Common myeloid progenitor, CD34-positive (primary cell): ENCODE measurements at regions not wholly inside any gene's neighbourhood (a gene's known extent, or its start where the extent isn't known, plus 50 kb on each side); places are given as distances from the start of the nearest gene placed in this dataset.

Experiments used
- CTCF ChIA-PET: fragments of 350-600 bp; sonication (Branson Sonifier 250); formaldehyde crosslinking; loops from one replicate; lab custom pipeline; 2021; ENCODE audit warnings: antibody characterized with exemption; lab: Charles Lee
- POLR2A ChIA-PET: fragments of 350-600 bp; sonication (Branson Sonifier 250); formaldehyde crosslinking; loops from one replicate; lab custom pipeline; 2021; ENCODE audit warnings: antibody characterized with exemption; lab: Charles Lee
- DNase-seq, 3 donors: peaks; one replicate each; pipeline versions ENCODE4 v3.0.0 to v3.0.0-alpha.2; 2013
- H3K27ac ChIP-seq, 2 experiments: 1 replicate in 1 of 2; 2 replicates in 1 of 2; pipeline ENCODE4 v1.7.0; 2013; ENCODE audit warnings: inconsistent platforms in 2 of 2, low read length in 2 of 2, mild to moderate bottlenecking in 2 of 2, low read depth in 1 of 2, moderate library complexity in 1 of 2; ENCODE audit not compliant: severe bottlenecking in 2 of 2, insufficient read depth in 1 of 2, poor library complexity in 1 of 2
- H3K27me3 ChIP-seq, 5 experiments: replicated peaks in 2 of 5; 1 replicate in 3 of 5; 2 replicates in 2 of 5; pipeline versions ENCODE4 v1.6.1 to v1.7.0; 2013; ENCODE audit warnings: low read length in 4 of 5, mild to moderate bottlenecking in 2 of 5, moderate library complexity in 2 of 5, inconsistent platforms in 1 of 5; ENCODE audit not compliant: insufficient read depth in 5 of 5, control insufficient read depth in 4 of 5
- H3K36me3 ChIP-seq, 4 experiments: 1 replicate in 2 of 4; 2 replicates in 2 of 4; pipeline versions ENCODE4 v1.6.1 to v1.7.0; 2013; ENCODE audit warnings: low read length in 3 of 4, control low read depth in 1 of 4, mild to moderate bottlenecking in 1 of 4; ENCODE audit not compliant: control insufficient read depth in 4 of 4, insufficient read depth in 4 of 4
- H3K4me1 ChIP-seq, 4 experiments: 1 replicate in 3 of 4; 2 replicates in 1 of 4; pipeline versions ENCODE4 v1.6.1 to v1.7.1; 2013; ENCODE audit warnings: low read length in 3 of 4, mild to moderate bottlenecking in 3 of 4, control low read depth in 1 of 4, inconsistent platforms in 1 of 4, moderate library complexity in 1 of 4; ENCODE audit not compliant: control insufficient read depth in 4 of 4, insufficient read depth in 4 of 4; ENCODE audit errors: control extremely low read depth in 1 of 4
- H3K4me3 ChIP-seq, 7 experiments: 1 replicate in 4 of 7; 2 replicates in 3 of 7; pipeline versions ENCODE4 v1.5.1 to v1.7.0; 2013; ENCODE audit warnings: mild to moderate bottlenecking in 7 of 7, low read length in 6 of 7, moderate library complexity in 6 of 7, inconsistent platforms in 2 of 7, low read depth in 2 of 7, control low read depth in 1 of 7; ENCODE audit not compliant: insufficient read depth in 4 of 7, control insufficient read depth in 1 of 7; ENCODE audit errors: extremely low read depth in 1 of 7
- H3K9me3 ChIP-seq, 5 experiments: 1 replicate in 4 of 5; 2 replicates in 1 of 5; pipeline versions ENCODE4 v1.6.1 to v1.7.1; 2013; ENCODE audit warnings: low read length in 4 of 5, mild to moderate bottlenecking in 2 of 5, inconsistent platforms in 1 of 5, low read depth in 1 of 5, moderate library complexity in 1 of 5; ENCODE audit not compliant: control insufficient read depth in 4 of 5, insufficient read depth in 2 of 5; ENCODE audit errors: control extremely low read depth in 1 of 5
- WGBS: methylation state at CpG from one replicate; pipeline ENCODE4 v1.1.5; 2013; ENCODE audit not compliant: insufficient coverage; 5-methylcytosine and 5-hydroxymethylcytosine counted together

GRCh38 chr6:40807484-40807883 is 220.3 kb upstream of the LRFN2 start:
- Histone ChIP-seq H3K4me3 (no peak overlapping the region), H3K27me3 (no peaks in the 10 kb centered on the region), H3K36me3 (no peaks in the 10 kb centered on the region), H3K27ac (no peak overlapping the region), H3K4me1 (no peaks in the 10 kb centered on the region), H3K9me3 (no peaks in the 10 kb centered on the region)
- ChIA-PET POLR2A (no interaction called here), CTCF (no interaction called here)
- no peak for DNase-seq
- WGBS = 93% methylated on average over 3 of the region's 5 CpGs

DNA sequence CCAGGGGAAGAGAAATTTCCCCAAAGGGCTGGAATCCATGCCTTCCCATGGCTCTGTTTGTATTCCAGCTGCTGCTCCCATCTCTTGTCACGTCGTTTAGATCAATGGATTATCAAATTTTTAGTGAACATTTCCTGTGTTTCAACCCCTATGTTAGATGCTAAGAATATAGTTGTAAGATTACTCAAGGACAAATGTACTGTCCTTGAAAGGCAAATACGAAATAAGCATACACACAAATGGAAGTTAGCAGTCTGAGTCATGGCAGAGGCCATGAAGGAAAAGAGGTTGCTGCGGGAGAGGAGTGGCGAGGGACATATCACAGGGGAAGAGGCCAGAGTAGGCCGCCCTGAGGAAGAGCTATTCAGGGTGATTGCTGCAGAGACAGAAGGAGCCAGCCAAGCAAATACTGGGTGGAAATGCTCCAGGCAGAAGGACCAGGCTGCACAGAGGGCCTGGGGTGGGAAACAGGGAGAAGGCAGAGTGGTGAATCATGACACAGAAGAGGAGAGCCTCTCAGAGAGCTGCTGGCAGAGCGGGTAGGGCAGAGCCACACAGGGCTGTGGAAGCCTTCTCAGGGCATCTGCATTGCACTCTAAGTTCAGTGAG is 219.2 kb upstream of the LRFN2 start:
- Histone ChIP-seq H3K27me3 (no peaks in the 10 kb centered on the region), H3K36me3 (no peaks in the 10 kb centered on the region), H3K4me1 (no peaks in the 10 kb centered on the region), H3K4me3 (no peak overlapping the region), H3K9me3 (no peaks in the 10 kb centered on the region), H3K27ac (no peak overlapping the region)
- POLR2A ChIA-PET = no interaction called here
- no peak for DNase-seq
- WGBS = 93% methylated on average over 5 of the region's 7 CpGs
- CTCF ChIA-PET = no interaction called here

DNA sequence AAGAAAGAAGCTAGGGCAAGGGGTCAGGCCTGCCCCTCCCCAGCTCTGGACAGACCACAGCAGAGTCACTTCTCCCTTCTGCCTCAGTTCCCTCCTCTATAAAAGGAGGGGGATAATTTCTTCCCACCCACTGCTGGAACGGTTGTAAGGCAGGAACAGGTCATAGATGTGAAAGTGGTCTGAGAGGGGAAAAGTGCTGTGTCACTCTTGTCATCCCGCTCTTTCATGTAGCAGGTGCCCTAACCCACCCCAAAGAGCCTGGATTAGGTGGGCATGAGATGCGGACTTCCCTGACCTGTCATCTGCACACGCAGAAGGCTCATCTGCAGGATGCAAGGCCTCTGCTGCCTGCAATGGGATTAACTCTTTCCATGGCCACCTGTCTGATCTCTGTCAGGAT is 218.2 kb upstream of the LRFN2 start:
- POLR2A ChIA-PET = no interaction called here
- H3K27me3 ChIP-seq = no peaks in the 10 kb centered on the region
- no peak for DNase-seq
- no peak overlapping the region for H3K27ac ChIP-seq
- WGBS = 95% methylated on average over 3 of the region's 4 CpGs
- H3K9me3 ChIP-seq = no peaks in the 10 kb centered on the region
- H3K4me3 ChIP-seq = no peak overlapping the region
- no peaks in the 10 kb centered on the region for H3K4me1 ChIP-seq
- CTCF ChIA-PET = no interaction called here
- no peaks in the 10 kb centered on the region for H3K36me3 ChIP-seq

GRCh38 chr6:40804905-40805304 is 217.7 kb upstream of the LRFN2 start:
- Histone ChIP-seq H3K27ac (no peak overlapping the region), H3K4me1 (no peaks in the 10 kb centered on the region), H3K36me3 (no peaks in the 10 kb centered on the region), H3K27me3 (no peaks in the 10 kb centered on the region), H3K9me3 (no peaks in the 10 kb centered on the region), H3K4me3 (no peak overlapping the region)
- ChIA-PET POLR2A (no interaction called here), CTCF (no interaction called here)
- 97% methylated on average over 4 of the region's 4 CpGs for WGBS
- DNase-seq = no peak

DNA sequence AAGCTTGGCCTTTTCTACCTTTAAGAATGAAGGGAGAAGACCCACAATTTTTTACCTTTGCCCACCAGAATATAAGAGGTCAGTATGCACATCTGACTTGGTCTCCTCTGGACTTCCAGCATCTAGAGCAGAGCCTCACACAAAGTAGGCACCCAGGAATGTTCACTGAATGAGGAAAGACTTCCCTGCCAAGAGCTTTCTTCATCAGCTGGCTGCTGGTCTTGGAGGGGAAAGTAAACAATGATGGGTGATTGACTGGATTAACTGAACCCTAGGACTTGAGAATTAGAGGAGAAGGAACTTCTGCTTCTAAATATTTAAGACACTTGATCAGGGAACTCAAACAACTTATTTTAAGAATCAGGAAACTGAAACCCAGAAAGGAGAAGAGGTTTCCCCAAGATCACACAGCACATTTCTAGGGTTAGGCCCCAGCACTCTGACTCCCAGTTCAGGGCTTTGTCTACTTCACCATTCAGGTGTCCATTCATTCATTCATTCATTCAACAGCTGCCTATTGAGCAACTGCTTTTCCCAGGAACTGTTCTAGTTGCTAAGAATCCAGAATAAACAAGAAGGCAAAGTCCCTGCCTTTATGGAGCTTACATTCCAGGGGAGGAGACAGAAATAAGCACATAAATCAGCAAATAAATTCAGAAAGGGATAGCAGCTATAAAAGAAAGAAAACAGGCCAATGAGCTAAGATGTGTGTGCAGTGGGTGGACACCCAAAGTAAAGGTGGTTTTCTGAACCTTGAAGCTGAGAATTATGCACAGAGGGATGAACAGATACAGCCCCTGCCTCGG is 216.9 kb upstream of the LRFN2 start:
- ChIA-PET CTCF (no interaction called here), POLR2A (no interaction called here)
- Histone ChIP-seq H3K27me3 (no peaks in the 10 kb centered on the region), H3K9me3 (no peaks in the 10 kb centered on the region), H3K4me3 (no peak overlapping the region), H3K4me1 (no peaks in the 10 kb centered on the region), H3K36me3 (no peaks in the 10 kb centered on the region), H3K27ac (no peak overlapping the region)
- WGBS = 92% methylated on average over 1 of the region's 1 CpG
- DNase-seq = no peak

GRCh38 chr6:40802481-40802880 is 215.3 kb upstream of the LRFN2 start:
- DNase-seq = no peak
- CTCF ChIA-PET = no interaction called here
- Histone ChIP-seq H3K4me3 (no peak overlapping the region), H3K27ac (no peak overlapping the region), H3K27me3 (no peaks in the 10 kb centered on the region), H3K36me3 (no peaks in the 10 kb centered on the region), H3K9me3 (no peaks in the 10 kb centered on the region), H3K4me1 (no peaks in the 10 kb centered on the region)
- WGBS = 70% methylated on average over 2 of the region's 5 CpGs
- POLR2A ChIA-PET = no interaction called here

GRCh38 chr6:40799296-40800140 is 212.4 kb upstream of the LRFN2 start:
- 78% methylated on average over 7 of the region's 8 CpGs for WGBS
- CTCF ChIA-PET = no interaction called here

More at GRCh38 chr6:40799296-40800140, 212.4 kb upstream of the LRFN2 start:
- Histone ChIP-seq H3K4me1 (no peaks in the 10 kb centered on the region), H3K27me3 (no peaks in the 10 kb centered on the region), H3K9me3 (no peaks in the 10 kb centered on the region), H3K4me3 (no peak overlapping the region), H3K36me3 (no peaks in the 10 kb centered on the region), H3K27ac (no peak overlapping the region)
- POLR2A ChIA-PET = no interaction called here
- no peak for DNase-seq
